ENCODE measurements at regions not wholly inside any gene's neighbourhood (a gene's known extent, or its start where the extent isn't known, plus 50 kb on each side); places are given as distances from the start of the nearest gene placed in this dataset.

- no peaks in the 10 kb centered on the region for H3K27me3 Mint-ChIP-seq (ENCODE audit: low read depth)
- DNase-seq (ENCODE audit: low spot score), result no peak
- peaks cover 14% of the 10 kb centered on the region for H3K36me3 Mint-ChIP-seq
- CTCF ChIA-PET, result no interaction called here
- no peak overlapping the region for H3K27ac Mint-ChIP-seq
- no peak for TF ChIP-seq E2F4 (CRISPR knock-in tag; IDR thresholded peaks at IDR 0.05; ENCODE audit: borderline replicate concordance, low read depth)
- TF ChIP-seq NR1H2 (CRISPR knock-in tag; IDR thresholded peaks at IDR 0.05), result no peak
- POLR2A ChIA-PET, result no interaction called here
- no peak for ATAC-seq
- no peak overlapping the region for H3K4me3 Mint-ChIP-seq
- no peaks in the 10 kb centered on the region for H3K4me1 Mint-ChIP-seq
- H3K9me3 Mint-ChIP-seq, result peaks cover 21% of the 10 kb centered on the region
Observed at GRCh38 chr9:115349542-115349941, 231.6 kb upstream of the TNC start.

GRCh38 chr9:115350548-115350947 is 232.6 kb upstream of the TNC start:
- Mint-ChIP-seq H3K4me3 (no peak overlapping the region), H3K4me1 (no peaks in the 10 kb centered on the region), H3K36me3 (peaks cover 14% of the 10 kb centered on the region), H3K9me3 (peaks cover 21% of the 10 kb centered on the region), H3K27ac (no peak overlapping the region), H3K27me3 (ENCODE audit: low read depth) (no peaks in the 10 kb centered on the region)
- DNase-seq (ENCODE audit: low spot score) (no peak), ATAC-seq (no peak)
- POLR2A ChIA-PET, result no interaction called here
- TF ChIP-seq TP53 (CRISPR knock-in tag; IDR thresholded peaks at IDR 0.05) (no peak), CBFB (CRISPR knock-in tag; IDR thresholded peaks at IDR 0.05; ENCODE audit: low read depth) (no peak), ZNF416 (CRISPR knock-in tag; IDR thresholded peaks at IDR 0.05) (no peak), PRRX2 (CRISPR knock-in tag; IDR thresholded peaks at IDR 0.05) (no peak)
- CTCF ChIA-PET, result no interaction called here

GRCh38 chr9:115353681-115354080 is 235.7 kb upstream of the TNC start:
- ChIA-PET POLR2A (no interaction called here), CTCF (no interaction called here)
- Mint-ChIP-seq H3K4me1 (peaks cover 8% of the 10 kb centered on the region), H3K36me3 (peaks cover 4% of the 10 kb centered on the region), H3K27me3 (ENCODE audit: low read depth) (no peaks in the 10 kb centered on the region), H3K9me3 (peaks cover 4% of the 10 kb centered on the region), H3K27ac (no peak overlapping the region), H3K4me3 (no peak overlapping the region)
- DNase-seq (ENCODE audit: low spot score), result no peak
- no peak for ATAC-seq
- TF ChIP-seq PRRX2 (CRISPR knock-in tag; IDR thresholded peaks at IDR 0.05) (no peak), ZNF219 (CRISPR knock-in tag; IDR thresholded peaks at IDR 0.05; ENCODE audit: borderline replicate concordance) (no peak), ZNF317 (CRISPR knock-in tag; IDR thresholded peaks at IDR 0.05; ENCODE audit: borderline replicate concordance, low read depth) (no peak), CTCF (IDR thresholded peaks at IDR 0.05) (no peak), TEAD4 (CRISPR knock-in tag; IDR thresholded peaks at IDR 0.05) (no peak), NFATC4 (CRISPR knock-in tag; IDR thresholded peaks at IDR 0.05) (no peak), CBFB (CRISPR knock-in tag; IDR thresholded peaks at IDR 0.05; ENCODE audit: low read depth) (no peak), MXD4 (CRISPR knock-in tag; IDR thresholded peaks at IDR 0.05; ENCODE audit: borderline replicate concordance) (no peak)

- Mint-ChIP-seq H3K9me3 (no peaks in the 10 kb centered on the region), H3K4me1 (peaks cover 15% of the 10 kb centered on the region), H3K36me3 (no peaks in the 10 kb centered on the region; the same call in 1 of the 2 replicates), H3K27ac (no peak overlapping the region), H3K4me3 (no peak overlapping the region), H3K27me3 (ENCODE audit: low read depth) (no peaks in the 10 kb centered on the region)
- ATAC-seq (peak; percentile 36; the same call in 1 of the 2 replicates), DNase-seq (ENCODE audit: low spot score) (no peak)
- ChIA-PET CTCF (no interaction called here), POLR2A (interaction anchor here (0.6 kb wide), 1 partner anchor 177 kb away, joined by 4 read pairs; no protein-coding TSS in a partner anchor)
- TF ChIP-seq E2F4 (CRISPR knock-in tag; IDR thresholded peaks at IDR 0.05; ENCODE audit: borderline replicate concordance, low read depth) (no peak), NFATC4 (CRISPR knock-in tag; IDR thresholded peaks at IDR 0.05) (no peak), ZNF416 (CRISPR knock-in tag; IDR thresholded peaks at IDR 0.05) (no peak), AFF4 (CRISPR knock-in tag; IDR thresholded peaks at IDR 0.05; ENCODE audit: borderline replicate concordance) (no peak), ZNF423 (CRISPR knock-in tag; IDR thresholded peaks at IDR 0.05) (no peak), NFYB (CRISPR knock-in tag; conservative IDR thresholded peaks at IDR 0.05; ENCODE audit: low read depth) (no peak), JAZF1 (CRISPR knock-in tag; IDR thresholded peaks at IDR 0.05) (no peak), NFE2L1 (CRISPR knock-in tag; IDR thresholded peaks at IDR 0.05) (no peak)
Observed at GRCh38 chr9:115357821-115358220, 239.9 kb upstream of the TNC start.
